H1 (cell line): ENCODE measurements at regions not wholly inside any gene's neighbourhood (a gene's known extent, or its start where the extent isn't known, plus 50 kb on each side); places are given as distances from the start of the nearest gene placed in this dataset.

Source experiments
- CTCF ChIA-PET: fragments of 300-600 bp; sonication (Branson Sonifier 250); formaldehyde crosslinking; loops from one replicate; lab custom pipeline; 2021; ENCODE audit not compliant: partially characterized antibody; lab: Charles Lee
- POLR2A ChIA-PET: fragments of 300-600 bp; sonication (Branson Sonifier 250); formaldehyde crosslinking; loops from one replicate; lab custom pipeline; 2021; ENCODE audit warnings: inconsistent platforms; ENCODE audit not compliant: partially characterized antibody; lab: Charles Lee
- DNase-seq, 2 experiments: peaks; one replicate each; pipeline versions ENCODE4 v3.0.0 to v3.0.0-alpha.2; 2010 to 2022; ENCODE audit warnings: low spot score in 2 of 2, low read depth in 1 of 2, mixed read lengths in 1 of 2
- FAIRE-seq: peaks from 2 replicates; lab custom pipeline; 2011; peaks lifted over from hg19 to GRCh38; lab: Jason Lieb, UNC
- H2AFZ ChIP-seq: 2 replicates; pipeline ENCODE4 v1.8.1; 2012; ENCODE audit warnings: low read length, inconsistent platforms
- H2AK5ac ChIP-seq: 2 replicates; pipeline ENCODE4 v1.6.1; 2013; ENCODE audit warnings: low read depth, low read length
- H2BK120ac ChIP-seq: replicated peaks from 2 replicates; pipeline ENCODE3; 2013; ENCODE audit warnings: low read depth, low read length, inconsistent platforms
- H2BK12ac ChIP-seq: 2 replicates; pipeline ENCODE4 v1.6.1; 2013; ENCODE audit warnings: low read depth, low read length
- H2BK15ac ChIP-seq: 2 replicates; pipeline ENCODE4 v1.6.1; 2013; ENCODE audit warnings: low read length
- H2BK20ac ChIP-seq: 2 replicates; pipeline ENCODE4 v1.6.1; 2013; ENCODE audit warnings: low read length
- H2BK5ac ChIP-seq: 2 replicates; pipeline ENCODE4 v1.6.1; 2013; ENCODE audit warnings: low read depth, low read length
- H3K14ac ChIP-seq: 2 replicates; pipeline ENCODE4 v1.6.1; 2013; ENCODE audit warnings: inconsistent platforms; ENCODE audit not compliant: insufficient read length
- H3K18ac ChIP-seq: 2 replicates; pipeline ENCODE4 v1.6.1; 2013; ENCODE audit warnings: low read length; ENCODE audit errors: extremely low read depth
- H3K23ac ChIP-seq: 2 replicates; pipeline ENCODE4 v1.6.1; 2013; ENCODE audit warnings: inconsistent platforms; ENCODE audit not compliant: insufficient read length
- H3K23me2 ChIP-seq: 2 replicates; pipeline ENCODE4 v1.6.1; 2013; ENCODE audit warnings: low read depth, low read length
- H3K27ac ChIP-seq: 2 replicates; pipeline ENCODE4 v1.6.1; 2011; ENCODE audit warnings: low read depth, low read length, inconsistent platforms
- H3K27me3 ChIP-seq, 4 experiments: replicated peaks in 1 of 4; 1 replicate in 1 of 4; 2 replicates in 3 of 4; pipeline versions ENCODE4 v1.6.1 to v1.8.1; 2011 to 2013; ENCODE audit warnings: low read length in 3 of 4, mild to moderate bottlenecking in 3 of 4, inconsistent platforms in 2 of 4, mixed read lengths in 2 of 4, moderate library complexity in 1 of 4; ENCODE audit not compliant: control insufficient read depth in 3 of 4, insufficient read depth in 3 of 4; ENCODE audit errors: extremely low read depth in 1 of 4
- H3K36me3 ChIP-seq, 4 experiments: 2 replicates each; pipeline versions ENCODE4 v1.6.1 to v1.8.1; 2011 to 2013; ENCODE audit warnings: mild to moderate bottlenecking in 4 of 4, low read length in 3 of 4, moderate library complexity in 2 of 4, control low read depth in 1 of 4, inconsistent platforms in 1 of 4; ENCODE audit not compliant: insufficient read depth in 4 of 4, control insufficient read depth in 2 of 4
- H3K4ac ChIP-seq: replicated peaks from 2 replicates; pipeline ENCODE3; 2013; ENCODE audit warnings: low read length, low read depth, mixed read lengths, inconsistent platforms; ENCODE audit not compliant: insufficient read length
- H3K4me1 ChIP-seq, 4 experiments: replicated peaks in 1 of 4; 1 replicate in 1 of 4; 2 replicates in 3 of 4; pipeline versions ENCODE4 v1.6.1 to v1.8.1; 2011 to 2013; ENCODE audit warnings: low read length in 3 of 4, inconsistent platforms in 2 of 4, mixed read lengths in 1 of 4; ENCODE audit not compliant: insufficient read depth in 4 of 4, control insufficient read depth in 3 of 4
- H3K4me2 ChIP-seq, 2 experiments: 2 replicates each; pipeline versions ENCODE4 v1.6.1 to v1.8.1; 2011 to 2013; ENCODE audit warnings: low read depth in 2 of 2, low read length in 2 of 2, control low read depth in 1 of 2, inconsistent platforms in 1 of 2, mild to moderate bottlenecking in 1 of 2; ENCODE audit not compliant: insufficient read depth in 1 of 2
- H3K4me3 ChIP-seq, 4 experiments: fragments of 200-600, 300-600 bp in 1 of 4; sonication (generic), shearing (Covaris generic), sonication (Bioruptor Twin) in 1 of 4; 2 replicates each; pipeline versions ENCODE4 v1.5.1 to v1.8.1; 2011 to 2016; ENCODE audit warnings: low read length in 4 of 4, low read depth in 3 of 4, control low read depth in 2 of 4, inconsistent platforms in 2 of 4, mild to moderate bottlenecking in 2 of 4, mixed read lengths in 1 of 4, moderate library complexity in 1 of 4; ENCODE audit not compliant: insufficient read depth in 2 of 4; ENCODE audit errors: extremely low read depth in 1 of 4
- H3K56ac ChIP-seq: replicated peaks from 2 replicates; pipeline ENCODE3; 2013; ENCODE audit warnings: low read depth, mild to moderate bottlenecking, mixed read lengths, low read length, inconsistent platforms; ENCODE audit not compliant: insufficient read length
- H3K79me1 ChIP-seq: 2 replicates; pipeline ENCODE4 v1.6.1; 2013; ENCODE audit warnings: low read depth, low read length, control low read depth
- H3K79me2 ChIP-seq, 2 experiments: 2 replicates each; pipeline versions ENCODE4 v1.6.1 to v1.8.1; 2012 to 2013; ENCODE audit warnings: low read length in 2 of 2, mild to moderate bottlenecking in 2 of 2, inconsistent platforms in 1 of 2; ENCODE audit not compliant: insufficient read depth in 2 of 2, control insufficient read depth in 1 of 2
- H3K9ac ChIP-seq, 4 experiments: replicated peaks in 1 of 4; 1 replicate in 1 of 4; 2 replicates in 3 of 4; pipeline versions ENCODE4 v1.6.1 to v1.8.1; 2011 to 2013; ENCODE audit warnings: low read depth in 3 of 4, low read length in 3 of 4, control low read depth in 2 of 4, mild to moderate bottlenecking in 2 of 4, moderate library complexity in 2 of 4, inconsistent platforms in 1 of 4; ENCODE audit errors: extremely low read depth in 1 of 4
- H3K9me3 ChIP-seq, 2 experiments: 2 replicates each; pipeline versions ENCODE4 v1.6.1 to v1.8.1; 2012 to 2013; ENCODE audit warnings: mild to moderate bottlenecking in 2 of 2, moderate library complexity in 2 of 2, control low read depth in 1 of 2, inconsistent platforms in 1 of 2, low read depth in 1 of 2, low read length in 1 of 2, mixed read lengths in 1 of 2; ENCODE audit not compliant: insufficient read depth in 2 of 2
- H4K20me1 ChIP-seq, 2 experiments: replicated peaks in 1 of 2; 2 replicates each; pipeline versions ENCODE3 to v1.8.1; 2011 to 2013; ENCODE audit warnings: inconsistent platforms in 2 of 2, low read length in 2 of 2, mild to moderate bottlenecking in 1 of 2; ENCODE audit not compliant: insufficient read depth in 2 of 2, control insufficient read depth in 1 of 2
- H4K5ac ChIP-seq: 2 replicates; pipeline ENCODE4 v1.6.1; 2013; ENCODE audit warnings: low read length, low read depth, mixed read lengths, inconsistent platforms; ENCODE audit not compliant: insufficient read length
- H4K8ac ChIP-seq: 2 replicates; pipeline ENCODE4 v1.8.0; 2013; ENCODE audit warnings: mild to moderate bottlenecking, moderate library complexity, low read length, inconsistent platforms; ENCODE audit not compliant: insufficient read depth; ENCODE audit errors: extremely low read depth
- H4K91ac ChIP-seq: replicated peaks from 2 replicates; pipeline ENCODE3; 2013; ENCODE audit warnings: low read length, mixed read lengths, inconsistent platforms; ENCODE audit not compliant: insufficient read length
- BCL11A ChIP-seq, 2 experiments: IDR thresholded peaks; one replicate each; pipeline ENCODE4 v1.6.1; 2011; ENCODE audit warnings: low read depth in 2 of 2, low read length in 2 of 2, mild to moderate bottlenecking in 2 of 2
- CHD1 ChIP-seq: IDR thresholded peaks from 2 replicates; pipeline ENCODE4 v1.6.1; 2012; ENCODE audit warnings: low read depth, low read length, improper control_type of control experiment
- CTBP2 ChIP-seq: IDR thresholded peaks from 2 replicates; pipeline ENCODE4 v1.7.0; 2011; ENCODE audit warnings: borderline replicate concordance, mild to moderate bottlenecking, moderate library complexity, mixed read lengths, low read length; ENCODE audit not compliant: insufficient read depth, insufficient read length
- EP300 ChIP-seq, 2 experiments: IDR thresholded peaks; 1 replicate in 1 of 2; 2 replicates in 1 of 2; pipeline ENCODE4 v1.6.1; 2011 to 2012; ENCODE audit warnings: low read depth in 2 of 2, low read length in 2 of 2, mild to moderate bottlenecking in 2 of 2, borderline replicate concordance in 1 of 2, inconsistent platforms in 1 of 2, moderate library complexity in 1 of 2
- EZH2 ChIP-seq: fragments of 200-600 bp; sonication (generic); IDR thresholded peaks from 2 replicates; pipeline ENCODE4 v1.7.1; 2012; ENCODE audit warnings: low read depth, mild to moderate bottlenecking, moderate library complexity, low read length, inconsistent platforms; ENCODE audit not compliant: severe bottlenecking
- JUND ChIP-seq: IDR thresholded peaks from 2 replicates; pipeline ENCODE4 v1.6.1; 2011; ENCODE audit warnings: mild to moderate bottlenecking, improper control_type of control experiment, low read length
- PHF8 ChIP-seq: fragments of 200-600 bp; sonication (generic); conservative IDR thresholded peaks from 2 replicates; pipeline ENCODE4 v1.7.1; 2012; ENCODE audit warnings: low read depth, mild to moderate bottlenecking, inconsistent platforms, low read length, moderate library complexity
- POLR2A ChIP-seq, 2 experiments: IDR thresholded peaks; 1 replicate in 1 of 2; 2 replicates in 1 of 2; pipeline ENCODE4 v1.6.1; 2011; ENCODE audit warnings: low read depth in 2 of 2, low read length in 2 of 2, mild to moderate bottlenecking in 2 of 2; ENCODE audit errors: control extremely low read depth in 1 of 2
- POU5F1 ChIP-seq: IDR thresholded peaks from 2 replicates; pipeline ENCODE4 v1.6.1; 2011; ENCODE audit warnings: low read depth, mild to moderate bottlenecking, low read length, moderate library complexity
- RAD21 ChIP-seq, 2 experiments: IDR thresholded peaks in 1 of 2; conservative IDR thresholded peaks in 1 of 2; 2 replicates each; pipeline ENCODE4 v1.6.1; 2011; ENCODE audit warnings: low read depth in 2 of 2, low read length in 2 of 2, improper control_type of control experiment in 1 of 2, inconsistent platforms in 1 of 2, mild to moderate bottlenecking in 1 of 2, moderate library complexity in 1 of 2
- RFX5 ChIP-seq: IDR thresholded peaks from 2 replicates; pipeline ENCODE4 v1.6.1; 2011; ENCODE audit warnings: low read depth, low read length, improper control_type of control experiment, borderline replicate concordance
- SIN3A ChIP-seq, 2 experiments: IDR thresholded peaks in 1 of 2; conservative IDR thresholded peaks in 1 of 2; 2 replicates each; pipeline ENCODE4 v1.6.1; 2011 to 2012; ENCODE audit warnings: low read length in 2 of 2, improper control_type of control experiment in 1 of 2, low read depth in 1 of 2, mild to moderate bottlenecking in 1 of 2
- SIRT6 ChIP-seq: IDR thresholded peaks from one replicate; pipeline ENCODE4 v1.7.1; 2012; ENCODE audit warnings: low read length, inconsistent platforms
- TCF12 ChIP-seq: IDR thresholded peaks from 2 replicates; pipeline ENCODE4 v1.6.1; 2011; ENCODE audit warnings: low read depth, mild to moderate bottlenecking, low read length
- TEAD4 ChIP-seq: IDR thresholded peaks from 2 replicates; pipeline ENCODE4 v1.6.1; 2012; ENCODE audit warnings: low read depth, low read length, inconsistent platforms, mixed read lengths
- WGBS, 2 experiments: shearing (Covaris generic) in 1 of 2; methylation state at CpG; one replicate each; pipeline versions ENCODE4 v1.1.6 to v1.1.7; 2013 to 2015; ENCODE audit warnings: low lambda C conversion rate in 2 of 2, mixed read lengths in 2 of 2, inconsistent platforms in 1 of 2, low coverage in 1 of 2, missing lambda C conversion rate in 1 of 2; ENCODE audit not compliant: insufficient replicate concordance in 2 of 2, insufficient coverage in 1 of 2, insufficient read length in 1 of 2; ENCODE audit errors: extremely low coverage in 1 of 2, missing lambda C conversion rate in 1 of 2; 5-methylcytosine and 5-hydroxymethylcytosine counted together

DNA sequence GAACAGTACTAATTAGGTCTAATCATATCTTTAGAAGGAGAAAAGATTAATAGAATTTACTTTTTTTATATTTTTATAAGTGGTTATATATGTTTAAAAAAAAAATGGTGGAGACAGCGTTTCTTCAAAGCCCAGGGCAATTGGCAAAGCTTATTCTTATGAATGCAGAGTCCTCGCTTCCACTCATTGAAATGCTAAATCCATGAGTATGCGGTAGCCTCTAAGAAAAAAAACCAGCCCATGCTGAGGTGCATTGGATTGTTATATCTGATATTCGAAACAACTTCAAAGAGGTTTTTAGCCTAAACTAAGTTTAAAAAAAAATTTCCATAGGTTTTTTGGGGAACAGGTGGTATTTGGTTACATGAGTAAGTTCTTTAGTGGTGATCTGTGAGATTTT, 142.8 kb downstream of the GOLIM4 start:
- Histone ChIP-seq H3K4me3 (no peak overlapping the region), H4K8ac (no peak overlapping the region), H3K4ac (no peak overlapping the region), H3K79me1 (no peaks in the 10 kb centered on the region), H2BK5ac (no peak overlapping the region), H3K23ac (no peak overlapping the region), H3K27ac (no peak overlapping the region), H3K4me2 (no peak overlapping the region), H3K27me3 (no peaks in the 10 kb centered on the region), H3K56ac (no peak overlapping the region), H2BK120ac (no peak overlapping the region), H3K79me2 (no peaks in the 10 kb centered on the region), H2BK20ac (no peak overlapping the region), H2AFZ (no peak overlapping the region), H3K4me1 (peaks cover 0 to 3% (median 0%) of the 10 kb centered on the region in 4 experiments; a peak in 1 of 7 replicates), H2AK5ac (no peak overlapping the region), H4K91ac (no peak overlapping the region), H3K23me2 (no peaks in the 10 kb centered on the region), H3K9me3 (no peaks in the 10 kb centered on the region), H2BK15ac (no peak overlapping the region), H3K18ac (no peak overlapping the region), H3K14ac (no peak overlapping the region), H3K9ac (no peak overlapping the region), H2BK12ac (no peak overlapping the region), H4K5ac (no peak overlapping the region), H4K20me1 (no peaks in the 10 kb centered on the region), H3K36me3 (no peaks in the 10 kb centered on the region)
- ChIA-PET POLR2A (no interaction called here), CTCF (no interaction called here)
- WGBS, 2 experiments, result 33% methylated on average over 4 of the region's 4 CpGs; no CpG with 5 or more reads in 1 of the 2 experiments
- TF ChIP-seq CHD1, result no peak
- no peak for TF ChIP-seq TEAD4
- no peak for TF ChIP-seq TCF12
- TF ChIP-seq PHF8, result no peak
- TF ChIP-seq JUND, result no peak
- TF ChIP-seq EP300 (IDR thresholded peaks at IDR 0.05; ENCODE audit: borderline replicate concordance in 1 of 2, low read depth in 2 of 2, low read length in 2 of 2), result no peak
- TF ChIP-seq RAD21 (IDR thresholded peaks at IDR 0.05 in 1 of 2, conservative IDR thresholded peaks at IDR 0.05 in 1 of 2; ENCODE audit: low read depth in 2 of 2, low read length in 2 of 2), result no peak
- no peak for TF ChIP-seq BCL11A (IDR thresholded peaks at IDR 0.05; ENCODE audit: low read depth in 2 of 2, low read length in 2 of 2)
- no peak for TF ChIP-seq EZH2
- TF ChIP-seq SIN3A (conservative IDR thresholded peaks at IDR 0.05 in 1 of 2, IDR thresholded peaks at IDR 0.05 in 1 of 2; ENCODE audit: low read depth in 1 of 2, low read length in 2 of 2), result no peak
- no peak for TF ChIP-seq POLR2A (IDR thresholded peaks at IDR 0.05; ENCODE audit: control extremely low read depth in 1 of 2, low read depth in 2 of 2, low read length in 2 of 2)
- no peak for TF ChIP-seq POU5F1
- no peak for TF ChIP-seq CTBP2
- no peak for TF ChIP-seq RFX5
- TF ChIP-seq SIRT6, result no peak
- FAIRE-seq (no peak), DNase-seq (no peak)
